ENCODE measurements at regions not wholly inside any gene's neighbourhood (a gene's known extent, or its start where the extent isn't known, plus 50 kb on each side); places are given as distances from the start of the nearest gene placed in this dataset.

DNA sequence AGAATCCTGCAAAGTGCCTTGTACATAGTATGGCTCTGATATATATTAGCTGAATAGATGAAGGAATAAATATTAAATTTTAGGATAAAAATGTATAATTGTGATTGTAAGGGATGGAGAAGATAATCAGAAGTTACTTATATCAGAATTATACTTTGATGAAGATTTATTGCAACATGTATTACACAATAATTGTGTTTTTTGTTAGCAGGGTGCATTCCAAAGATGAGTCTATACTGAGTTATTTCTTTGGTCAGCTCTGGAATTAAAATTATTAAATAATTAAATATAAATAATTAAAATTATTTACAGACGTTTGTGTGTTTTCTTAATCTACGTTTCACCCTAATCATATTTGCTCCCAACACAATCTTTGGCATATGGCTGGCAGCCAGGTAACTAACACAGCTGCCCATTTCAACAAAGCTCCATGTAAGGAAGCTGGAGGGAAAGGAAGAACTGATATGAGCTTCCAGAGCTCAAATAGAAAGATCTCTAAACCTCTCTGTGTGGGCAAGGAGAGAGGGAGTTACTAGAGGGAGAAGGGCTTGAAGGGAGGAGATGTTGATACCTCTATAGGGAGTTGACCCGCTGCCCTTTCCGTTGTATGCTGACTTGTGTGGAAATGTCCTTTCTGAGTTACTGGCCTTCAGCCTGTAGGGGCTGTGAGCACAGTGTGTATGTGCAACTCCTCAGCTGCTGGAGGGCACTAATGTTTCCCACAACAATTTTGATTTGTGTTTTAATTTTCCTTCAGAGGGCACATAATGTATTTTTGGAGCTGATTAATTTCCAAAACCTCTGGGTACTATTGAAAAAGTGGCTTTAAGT lies 403.4 kb downstream of the MAN2A1 start:
- TF ChIP-seq EP300 (IDR thresholded peaks at IDR 0.05) (no peak), POLR2A (IDR thresholded peaks at IDR 0.05) (no peak), POLR2AphosphoS5 (IDR thresholded peaks at IDR 0.05) (no peak)
- TF ChIP-seq, protein P1, sequence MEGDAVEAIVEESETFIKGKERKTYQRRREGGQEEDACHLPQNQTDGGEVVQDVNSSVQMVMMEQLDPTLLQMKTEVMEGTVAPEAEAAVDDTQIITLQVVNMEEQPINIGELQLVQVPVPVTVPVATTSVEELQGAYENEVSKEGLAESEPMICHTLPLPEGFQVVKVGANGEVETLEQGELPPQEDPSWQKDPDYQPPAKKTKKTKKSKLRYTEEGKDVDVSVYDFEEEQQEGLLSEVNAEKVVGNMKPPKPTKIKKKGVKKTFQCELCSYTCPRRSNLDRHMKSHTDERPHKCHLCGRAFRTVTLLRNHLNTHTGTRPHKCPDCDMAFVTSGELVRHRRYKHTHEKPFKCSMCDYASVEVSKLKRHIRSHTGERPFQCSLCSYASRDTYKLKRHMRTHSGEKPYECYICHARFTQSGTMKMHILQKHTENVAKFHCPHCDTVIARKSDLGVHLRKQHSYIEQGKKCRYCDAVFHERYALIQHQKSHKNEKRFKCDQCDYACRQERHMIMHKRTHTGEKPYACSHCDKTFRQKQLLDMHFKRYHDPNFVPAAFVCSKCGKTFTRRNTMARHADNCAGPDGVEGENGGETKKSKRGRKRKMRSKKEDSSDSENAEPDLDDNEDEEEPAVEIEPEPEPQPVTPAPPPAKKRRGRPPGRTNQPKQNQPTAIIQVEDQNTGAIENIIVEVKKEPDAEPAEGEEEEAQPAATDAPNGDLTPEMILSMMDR (IDR thresholded peaks at IDR 0.05): no peak
